Cardiac fibroblast (primary cell): ENCODE measurements at regions not wholly inside any gene's neighbourhood (a gene's known extent, or its start where the extent isn't known, plus 50 kb on each side); places are given as distances from the start of the nearest gene placed in this dataset.

ENCODE experiments used
- DNase-seq, 2 donors: peaks; one replicate each; pipeline versions ENCODE4 v3.0.0 to v3.0.0-alpha.2; 2010; ENCODE audit warnings: low read depth in 2 of 2
- H3K4me3 ChIP-seq, 2 donors: replicated peaks in 1 of 2; 1 replicate in 1 of 2; 2 replicates in 1 of 2; pipeline ENCODE4 v1.5.1; 2011; ENCODE audit warnings: low read depth in 2 of 2, low read length in 2 of 2, mild to moderate bottlenecking in 2 of 2, moderate library complexity in 1 of 2
- CTCF ChIP-seq: IDR thresholded peaks from one replicate; pipeline ENCODE4 v1.5.1; 2011; ENCODE audit warnings: low read depth, mild to moderate bottlenecking, low read length, inconsistent platforms

- DNase-seq, result no peak
- no peak overlapping the region for H3K4me3 ChIP-seq
- TF ChIP-seq CTCF, result no peak
Observed at GRCh38 chr3:163983940-163984339, 1094.4 kb downstream of the SI start.

- no peak for TF ChIP-seq CTCF
- no peak overlapping the region for H3K4me3 ChIP-seq
- DNase-seq, result peak in 1 of 2 donors; percentile 1
Observed at GRCh38 chr3:163971861-163972260, 1106.4 kb downstream of the SI start.

DNA sequence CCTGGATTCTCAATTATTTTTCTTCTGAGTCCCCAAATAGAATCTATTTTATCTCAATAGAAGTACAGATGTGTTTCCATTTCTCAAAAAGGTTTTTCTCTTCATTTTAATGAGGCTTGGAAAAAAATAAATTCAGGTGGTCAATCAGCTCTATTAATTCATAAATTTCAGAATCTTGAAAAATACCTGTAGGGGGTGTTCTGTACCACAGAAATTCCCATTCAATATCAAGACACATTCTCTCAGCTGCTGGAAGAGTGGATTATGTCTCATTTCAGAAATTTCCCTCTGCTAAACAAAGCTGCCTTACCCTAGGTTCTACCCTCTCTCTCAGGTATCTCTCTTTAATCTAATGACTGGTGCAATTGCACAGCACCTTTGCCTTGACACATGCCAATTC, 1121.2 kb downstream of the SI start:
- no peak for TF ChIP-seq CTCF
- DNase-seq, result no peak
- H3K4me3 ChIP-seq, result no peak overlapping the region

GRCh38 chr3:163953526-163953925, 1124.8 kb downstream of the SI start:
- no peak for DNase-seq
- no peak for TF ChIP-seq CTCF
- no peak overlapping the region for H3K4me3 ChIP-seq

- H3K4me3 ChIP-seq, result no peak overlapping the region
- no peak for TF ChIP-seq CTCF
- no peak for DNase-seq
Observed at GRCh38 chr3:163952499-163952898, 1125.8 kb downstream of the SI start.

- DNase-seq, result no peak
- no peak for TF ChIP-seq CTCF
Observed at GRCh38 chr3:163951397-163951987, 1126.8 kb downstream of the SI start.

DNA sequence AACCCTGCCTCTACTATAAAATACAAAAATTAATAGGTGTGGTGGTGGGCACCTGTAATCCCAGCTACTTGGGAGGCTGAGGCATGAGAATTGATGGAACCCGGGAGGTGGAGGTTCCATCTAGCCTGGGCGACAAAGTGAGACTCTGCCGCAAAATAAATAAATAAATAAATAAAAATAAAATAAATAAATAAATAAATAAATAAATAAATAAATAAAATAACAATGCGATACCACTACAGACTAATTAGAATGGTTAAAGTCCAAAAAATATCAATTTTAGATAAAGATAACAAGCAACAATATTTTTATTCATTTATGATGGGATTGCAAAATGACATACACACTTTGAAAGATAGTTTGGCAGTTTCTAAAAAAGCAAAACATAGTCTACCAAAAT, 1131.5 kb downstream of the SI start:
- no peak for DNase-seq
- no peak overlapping the region for H3K4me3 ChIP-seq
- no peak for TF ChIP-seq CTCF

More at GRCh38 chr3:163951397-163951987, 1126.8 kb downstream of the SI start:
- no peak overlapping the region for H3K4me3 ChIP-seq
